Sigmoid colon (tissue), 4 donors: ENCODE measurements at regions not wholly inside any gene's neighbourhood (a gene's known extent, or its start where the extent isn't known, plus 50 kb on each side); places are given as distances from the start of the nearest gene placed in this dataset.

ENCODE experiments used
- CTCF ChIP-seq, 4 experiments: fragments of 450-650 bp in 3 of 4; fragments of 200-600 bp in 1 of 4; IDR thresholded peaks; one replicate each; pipeline ENCODE4 v1.5.1; 2016 to 2019; ENCODE audit warnings: antibody characterized with exemption in 4 of 4, mild to moderate bottlenecking in 3 of 4, moderate library complexity in 2 of 4
- EP300 ChIP-seq, 4 donors: sonication (generic); formaldehyde crosslinking; IDR thresholded peaks; one replicate each; pipeline ENCODE4 v1.6.1; 2017; ENCODE audit warnings: antibody characterized with exemption in 4 of 4
- POLR2A ChIP-seq, 2 donors: fragments of 450-650 bp; IDR thresholded peaks; one replicate each; pipeline ENCODE4 v1.6.1; 2016; ENCODE audit warnings: antibody characterized with exemption in 2 of 2, mild to moderate bottlenecking in 2 of 2, moderate library complexity in 2 of 2

- TF ChIP-seq CTCF (IDR thresholded peaks at IDR 0.05): no peak
- no peak for TF ChIP-seq POLR2A (IDR thresholded peaks at IDR 0.05)
- no peak for TF ChIP-seq EP300 (IDR thresholded peaks at IDR 0.05)
These were observed 194.8 kb upstream of the TBX3 start for GRCh38 chr12:114878781-114879180.
